ENCODE measurements at regions not wholly inside any gene's neighbourhood (a gene's known extent, or its start where the extent isn't known, plus 50 kb on each side); places are given as distances from the start of the nearest gene placed in this dataset.

GRCh38 chr9:78130004-78130403 lies 98.4 kb upstream of the GNAQ start:
- Histone ChIP-seq H4K91ac (ENCODE audit: insufficient read depth, low read depth, low read length) (no peak overlapping the region), H2AK5ac (ENCODE audit: low read depth, low read length) (no peak overlapping the region), H3K9me3 (ENCODE audit: control insufficient read depth, insufficient read depth, low read length) (no peaks in the 10 kb centered on the region), H2BK20ac (ENCODE audit: low read depth, low read length) (no peak overlapping the region), H3K23ac (ENCODE audit: low read depth, low read length) (no peak overlapping the region), H3K9ac (ENCODE audit: low read depth, low read length) (no peak overlapping the region), H3K4ac (ENCODE audit: low read depth, low read length) (no peak overlapping the region), H4K5ac (ENCODE audit: low read depth, low read length) (no peak overlapping the region), H3K56ac (ENCODE audit: extremely low read depth, insufficient read depth, low read length) (no peak overlapping the region), H3K79me1 (ENCODE audit: low read depth in 1 of 2, low read length in 2 of 2) (no peaks in the 10 kb centered on the region), H3K18ac (ENCODE audit: low read depth, low read length) (no peak overlapping the region), H2AK9ac (replicated peaks; ENCODE audit: low read depth, low read length, poor library complexity) (no peak overlapping the region), H2BK15ac (ENCODE audit: low read depth, low read length) (no peak overlapping the region), H3K36me3 (ENCODE audit: control insufficient read depth, insufficient read depth, low read length) (no peaks in the 10 kb centered on the region), H2BK5ac (ENCODE audit: low read depth, low read length, poor library complexity, severe bottlenecking) (no peak overlapping the region), H2BK120ac (ENCODE audit: low read depth, low read length) (no peak overlapping the region), H3K9me1 (ENCODE audit: insufficient read depth, low read length) (no peaks in the 10 kb centered on the region), H3K4me3 (ENCODE audit: insufficient read depth, low read depth, low read length) (no peak overlapping the region), H2AFZ (replicated peaks; ENCODE audit: low read length, poor library complexity) (no peak overlapping the region), H3K27ac (ENCODE audit: insufficient read depth, low read length) (no peak overlapping the region), H3K14ac (replicated peaks; ENCODE audit: low read depth, low read length) (no peak overlapping the region), H4K8ac (ENCODE audit: low read depth in 2 of 2, low read length in 2 of 2) (no peak overlapping the region), H4K20me1 (ENCODE audit: insufficient read depth, low read length) (no peaks in the 10 kb centered on the region), H3K4me2 (ENCODE audit: low read depth, low read length) (no peak overlapping the region), H3K4me1 (ENCODE audit: control insufficient read depth, insufficient read depth, low read length) (no peaks in the 10 kb centered on the region), H3K27me3 (ENCODE audit: control insufficient read depth, insufficient read depth, low read length) (peaks cover 9% of the 10 kb centered on the region)
- POLR2A ChIA-PET (ENCODE audit: unreplicated experiment): no interaction called here
- no CpG with 5 or more reads among the region's 6 CpGs for WGBS, 2 experiments (ENCODE audit: extremely low coverage in 2 of 2, insufficient read length in 1 of 2)
- TF ChIP-seq RAD21 (IDR thresholded peaks at IDR 0.05; ENCODE audit: low read length): no peak
- TF ChIP-seq MXI1 (IDR thresholded peaks at IDR 0.05; ENCODE audit: borderline replicate concordance, low read depth, low read length): no peak
- TF ChIP-seq RCOR1 (IDR thresholded peaks at IDR 0.05; ENCODE audit: insufficient replicate concordance, low read length): no peak
- no peak for TF ChIP-seq NFE2L2 (IDR thresholded peaks at IDR 0.05; ENCODE audit: low read depth, low read length)
- TF ChIP-seq MAZ (IDR thresholded peaks at IDR 0.05; ENCODE audit: borderline replicate concordance, low read depth, low read length): no peak
- TF ChIP-seq, protein P1, sequence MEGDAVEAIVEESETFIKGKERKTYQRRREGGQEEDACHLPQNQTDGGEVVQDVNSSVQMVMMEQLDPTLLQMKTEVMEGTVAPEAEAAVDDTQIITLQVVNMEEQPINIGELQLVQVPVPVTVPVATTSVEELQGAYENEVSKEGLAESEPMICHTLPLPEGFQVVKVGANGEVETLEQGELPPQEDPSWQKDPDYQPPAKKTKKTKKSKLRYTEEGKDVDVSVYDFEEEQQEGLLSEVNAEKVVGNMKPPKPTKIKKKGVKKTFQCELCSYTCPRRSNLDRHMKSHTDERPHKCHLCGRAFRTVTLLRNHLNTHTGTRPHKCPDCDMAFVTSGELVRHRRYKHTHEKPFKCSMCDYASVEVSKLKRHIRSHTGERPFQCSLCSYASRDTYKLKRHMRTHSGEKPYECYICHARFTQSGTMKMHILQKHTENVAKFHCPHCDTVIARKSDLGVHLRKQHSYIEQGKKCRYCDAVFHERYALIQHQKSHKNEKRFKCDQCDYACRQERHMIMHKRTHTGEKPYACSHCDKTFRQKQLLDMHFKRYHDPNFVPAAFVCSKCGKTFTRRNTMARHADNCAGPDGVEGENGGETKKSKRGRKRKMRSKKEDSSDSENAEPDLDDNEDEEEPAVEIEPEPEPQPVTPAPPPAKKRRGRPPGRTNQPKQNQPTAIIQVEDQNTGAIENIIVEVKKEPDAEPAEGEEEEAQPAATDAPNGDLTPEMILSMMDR (conservative IDR thresholded peaks at IDR 0.05; ENCODE audit: low read depth, low read length): no peak
- no peak for TF ChIP-seq CHD1 (IDR thresholded peaks at IDR 0.05; ENCODE audit: low read depth, low read length)
- TF ChIP-seq POLR2A (IDR thresholded peaks at IDR 0.05; ENCODE audit: low read depth, low read length): no peak
- TF ChIP-seq, protein P2, sequence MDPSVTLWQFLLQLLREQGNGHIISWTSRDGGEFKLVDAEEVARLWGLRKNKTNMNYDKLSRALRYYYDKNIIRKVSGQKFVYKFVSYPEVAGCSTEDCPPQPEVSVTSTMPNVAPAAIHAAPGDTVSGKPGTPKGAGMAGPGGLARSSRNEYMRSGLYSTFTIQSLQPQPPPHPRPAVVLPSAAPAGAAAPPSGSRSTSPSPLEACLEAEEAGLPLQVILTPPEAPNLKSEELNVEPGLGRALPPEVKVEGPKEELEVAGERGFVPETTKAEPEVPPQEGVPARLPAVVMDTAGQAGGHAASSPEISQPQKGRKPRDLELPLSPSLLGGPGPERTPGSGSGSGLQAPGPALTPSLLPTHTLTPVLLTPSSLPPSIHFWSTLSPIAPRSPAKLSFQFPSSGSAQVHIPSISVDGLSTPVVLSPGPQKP (IDR thresholded peaks at IDR 0.05; ENCODE audit: borderline replicate concordance, low read depth, low read length): no peak
- no peak for TF ChIP-seq MAFK (IDR thresholded peaks at IDR 0.05; ENCODE audit: low read depth, low read length)
- no peak for TF ChIP-seq FOS (IDR thresholded peaks at IDR 0.05; ENCODE audit: low read depth, low read length)
- TF ChIP-seq, protein P3, sequence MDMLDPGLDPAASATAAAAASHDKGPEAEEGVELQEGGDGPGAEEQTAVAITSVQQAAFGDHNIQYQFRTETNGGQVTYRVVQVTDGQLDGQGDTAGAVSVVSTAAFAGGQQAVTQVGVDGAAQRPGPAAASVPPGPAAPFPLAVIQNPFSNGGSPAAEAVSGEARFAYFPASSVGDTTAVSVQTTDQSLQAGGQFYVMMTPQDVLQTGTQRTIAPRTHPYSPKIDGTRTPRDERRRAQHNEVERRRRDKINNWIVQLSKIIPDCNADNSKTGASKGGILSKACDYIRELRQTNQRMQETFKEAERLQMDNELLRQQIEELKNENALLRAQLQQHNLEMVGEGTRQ (IDR thresholded peaks at IDR 0.05; ENCODE audit: low read depth, low read length): no peak
- TF ChIP-seq RFX5 (IDR thresholded peaks at IDR 0.05; ENCODE audit: low read depth, low read length): no peak
- TF ChIP-seq SMC3 (IDR thresholded peaks at IDR 0.05; ENCODE audit: low read depth, low read length): no peak
- TF ChIP-seq BHLHE40 (IDR thresholded peaks at IDR 0.05; ENCODE audit: low read depth, low read length): no peak
- TF ChIP-seq CEBPB (IDR thresholded peaks at IDR 0.05; ENCODE audit: low read depth, low read length): no peak
- dilution Hi-C loops (cut with HindIII; ENCODE audit: low sequenced_read_pairs, unreplicated experiment) (no loop called here), in situ Hi-C loops (cut with MboI; ENCODE audit: low sequenced_read_pairs) (no loop called here), intact Hi-C loops (cut with micrococcal nuclease) (no loop called here)
- ATAC-seq (ENCODE audit: low read depth) (no peak), DNase-seq (no peak)
- CTCF ChIA-PET: interaction anchor here (1.4 kb wide), 1 partner anchor 9 kb away, joined by 3 read pairs; no protein-coding TSS in a partner anchor
- BruUV-seq (replicated peaks): no TSS peak

All from IMR-90 (cell line).